Urinary bladder (tissue), 3 donors: ENCODE measurements at regions not wholly inside any gene's neighbourhood (a gene's known extent, or its start where the extent isn't known, plus 50 kb on each side); places are given as distances from the start of the nearest gene placed in this dataset.
A peak's percentile ranks its signal among the peaks of the same experiment; 100 is the strongest.

Source experiments
- DNase-seq: peaks from one replicate; pipeline ENCODE4 v3.0.0-alpha.2; 2015; ENCODE audit errors: extremely low spot score
- H3K27ac ChIP-seq: one replicate; pipeline ENCODE4 v1.5.1; 2013; ENCODE audit warnings: low read depth, mild to moderate bottlenecking, moderate library complexity
- H3K36me3 ChIP-seq: one replicate; pipeline ENCODE4 v1.6.1; 2013; ENCODE audit warnings: mild to moderate bottlenecking, moderate library complexity; ENCODE audit not compliant: insufficient read depth
- H3K4me1 ChIP-seq: one replicate; pipeline ENCODE4 v1.6.1; 2013; ENCODE audit warnings: mild to moderate bottlenecking, moderate library complexity; ENCODE audit not compliant: insufficient read depth
- H3K4me3 ChIP-seq: one replicate; pipeline ENCODE4 v1.5.1; 2013; ENCODE audit warnings: low read depth, low read length
- WGBS: extraction: QIAGEN DNeasy Blood & Tissue Kit; methylation state at CpG from one replicate; pipeline ENCODE4 v1.1.7; 2013; 5-methylcytosine and 5-hydroxymethylcytosine counted together
- donor health status: healthy with polysubstance abuse.
- donor health status: healthy.

DNA sequence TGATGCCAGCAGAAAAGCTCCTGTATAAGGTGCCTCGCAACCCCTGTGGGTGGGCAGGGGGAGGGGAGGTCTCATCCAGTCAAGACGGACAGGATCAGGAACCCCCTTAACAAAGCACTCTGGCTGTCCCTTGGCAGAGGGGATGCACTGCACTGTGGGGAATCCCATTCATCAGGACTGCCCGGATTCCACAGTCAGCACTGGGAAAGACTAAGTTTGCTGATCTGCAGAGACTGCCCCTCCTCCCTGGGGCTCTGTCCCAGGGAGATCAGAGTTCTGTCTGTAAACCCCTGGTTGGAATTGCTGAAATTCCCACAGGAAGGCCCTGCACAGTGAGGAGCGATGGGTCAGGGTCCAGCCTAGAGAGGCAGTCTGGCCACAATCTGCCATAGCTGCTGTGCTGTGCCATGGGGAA lies 149.5 kb upstream of the RBBP8 start:
- DNase-seq = no peak
- H3K27ac ChIP-seq = no peak overlapping the region
- no peaks in the 10 kb centered on the region for H3K4me1 ChIP-seq
- 80% methylated on average over 4 of the region's 4 CpGs for WGBS
- H3K36me3 ChIP-seq = no peaks in the 10 kb centered on the region
- no peak overlapping the region for H3K4me3 ChIP-seq

DNA sequence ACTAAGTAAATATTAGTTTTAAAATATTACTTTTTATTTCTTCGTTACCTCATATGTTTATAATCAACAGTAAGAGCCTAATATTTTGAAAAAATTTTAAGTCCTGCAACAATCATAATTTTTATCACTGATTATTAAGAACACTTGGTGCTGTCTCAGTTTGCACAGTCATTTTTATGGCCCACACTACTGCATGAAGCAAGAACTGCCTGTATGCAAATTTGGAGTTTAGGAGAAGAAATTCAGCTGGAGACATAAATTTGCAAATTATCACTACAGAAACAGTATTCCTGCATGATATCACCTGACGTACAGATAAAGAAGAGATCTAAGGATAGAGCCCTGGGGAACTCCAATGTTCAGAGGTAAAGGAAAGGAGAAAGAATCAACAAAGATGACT lies 144.1 kb upstream of the RBBP8 start:
- Histone ChIP-seq H3K36me3 (no peaks in the 10 kb centered on the region), H3K27ac (no peak overlapping the region), H3K4me1 (no peaks in the 10 kb centered on the region), H3K4me3 (no peak overlapping the region)
- no peak for DNase-seq
- WGBS = 82% methylated on average over 2 of the region's 2 CpGs

DNA sequence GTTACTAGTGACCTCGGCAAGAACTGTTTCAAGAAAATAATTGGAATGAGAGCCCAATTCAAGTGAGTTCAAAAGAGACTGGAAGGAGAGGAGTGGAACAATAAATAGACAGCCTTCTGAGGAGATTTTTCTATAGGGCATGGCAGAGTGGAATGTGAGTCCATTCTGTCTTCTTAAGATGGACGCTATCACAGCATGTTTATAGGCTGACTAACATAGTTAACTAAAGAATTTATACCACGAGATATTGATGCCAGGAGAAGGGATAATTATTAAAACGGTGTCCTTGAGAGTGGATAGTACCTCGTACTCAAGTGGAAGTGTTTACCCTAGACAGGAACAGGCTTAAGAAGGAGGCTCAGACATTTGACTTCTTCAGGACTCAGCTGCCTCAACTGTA lies 143.5 kb upstream of the RBBP8 start:
- no peak overlapping the region for H3K4me3 ChIP-seq
- WGBS = 69% methylated on average over 5 of the region's 5 CpGs
- DNase-seq = no peak
- no peak overlapping the region for H3K27ac ChIP-seq
- no peaks in the 10 kb centered on the region for H3K4me1 ChIP-seq
- no peaks in the 10 kb centered on the region for H3K36me3 ChIP-seq

DNA sequence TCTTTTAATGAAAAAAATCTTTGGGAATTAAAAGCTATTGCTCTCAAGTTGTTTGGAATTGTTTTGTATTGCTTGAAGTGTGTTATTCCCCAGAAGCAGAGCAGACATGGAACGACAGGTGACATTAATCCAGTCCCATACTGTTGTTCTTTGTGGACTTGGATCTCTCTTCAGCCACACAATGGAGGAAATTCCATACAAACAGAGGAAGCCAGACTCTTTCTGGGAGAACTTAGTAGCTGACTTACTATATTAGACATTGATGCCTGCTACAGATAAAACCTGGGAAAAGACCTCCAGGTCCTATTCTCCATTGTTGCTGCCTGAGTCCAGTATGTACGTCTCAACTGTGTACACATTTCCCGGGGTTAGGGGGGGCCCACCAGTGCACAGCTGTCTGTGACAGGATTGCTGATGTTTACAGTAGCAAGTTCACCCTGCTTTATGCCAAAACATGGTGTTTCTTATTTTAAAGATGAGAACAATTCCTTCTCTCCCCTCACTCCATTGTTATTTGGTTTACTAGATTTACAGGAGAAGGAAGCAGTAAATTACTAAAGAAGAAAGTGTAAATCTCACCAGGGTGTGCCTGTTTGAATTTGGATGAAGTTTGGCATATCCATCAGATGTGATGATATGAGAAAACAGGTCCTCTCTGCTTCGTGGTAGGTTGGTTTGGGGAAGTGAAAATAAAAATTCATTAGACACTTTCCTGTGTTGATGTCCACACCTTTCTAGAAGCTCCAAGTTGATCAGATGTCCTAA lies 142.4 kb upstream of the RBBP8 start:
- no peak overlapping the region for H3K4me3 ChIP-seq
- H3K4me1 ChIP-seq = no peaks in the 10 kb centered on the region
- WGBS = 44% methylated on average over 4 of the region's 4 CpGs
- no peaks in the 10 kb centered on the region for H3K36me3 ChIP-seq
- no peak overlapping the region for H3K27ac ChIP-seq
- DNase-seq = no peak

DNA sequence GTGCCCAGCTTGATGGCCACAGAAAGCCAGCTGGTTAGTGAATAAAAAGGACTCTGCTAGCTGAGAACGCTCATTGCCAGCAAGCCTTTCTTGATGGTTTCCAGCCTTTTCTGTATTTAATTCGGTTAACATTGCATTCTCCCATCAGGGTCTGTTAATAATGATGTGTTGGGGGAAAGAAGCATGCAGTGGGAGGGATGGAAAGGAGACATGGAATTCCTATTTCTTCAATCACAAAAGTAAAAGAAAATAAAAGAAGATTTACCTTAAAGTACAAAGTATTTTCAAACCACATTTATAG lies 141.9 kb upstream of the RBBP8 start:
- Histone ChIP-seq H3K4me3 (no peak overlapping the region), H3K27ac (no peak overlapping the region), H3K36me3 (no peaks in the 10 kb centered on the region), H3K4me1 (no peaks in the 10 kb centered on the region)
- 66% methylated on average over 2 of the region's 2 CpGs for WGBS
- no peak for DNase-seq

DNA sequence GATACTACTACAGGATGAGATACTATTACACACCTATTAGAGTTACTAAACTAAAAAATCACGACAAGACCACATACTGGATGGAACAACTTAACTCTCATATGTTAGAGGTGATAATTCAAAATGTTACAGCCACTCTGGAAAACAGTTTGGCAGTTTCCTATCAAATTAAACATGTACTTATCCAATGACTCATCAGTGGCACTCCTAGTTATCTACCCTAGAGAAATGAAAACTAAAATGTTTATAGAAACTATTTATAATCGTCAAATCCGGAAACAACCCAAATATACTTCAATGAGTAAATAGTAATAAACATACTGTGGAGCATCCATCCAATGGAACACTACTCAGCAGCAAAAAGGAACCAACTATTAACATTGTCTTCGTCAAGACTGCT lies 137.0 kb upstream of the RBBP8 start:
- no peak overlapping the region for H3K27ac ChIP-seq
- no peak overlapping the region for H3K4me3 ChIP-seq
- DNase-seq = no peak
- H3K36me3 ChIP-seq = no peaks in the 10 kb centered on the region
- 71% methylated on average over 4 of the region's 4 CpGs for WGBS
- no peaks in the 10 kb centered on the region for H3K4me1 ChIP-seq

DNA sequence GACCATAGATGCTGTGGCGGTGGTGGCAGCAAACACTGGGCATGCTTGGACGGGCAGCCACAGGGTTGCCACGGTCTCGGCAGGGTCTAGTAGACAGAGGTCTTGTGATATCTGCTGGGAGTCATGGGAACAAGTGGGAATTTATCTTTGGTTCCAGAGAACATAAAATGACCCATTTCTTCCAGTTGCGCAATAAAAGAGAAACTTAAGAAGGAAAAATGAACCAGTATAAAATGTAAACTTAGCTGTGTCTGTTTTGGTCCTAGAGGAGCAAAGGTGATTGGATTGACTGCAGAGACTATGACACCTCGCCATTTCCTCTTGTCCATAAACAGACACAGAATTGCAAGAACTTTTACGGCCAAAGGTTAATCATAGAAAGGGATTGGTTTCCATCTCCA lies 132.6 kb upstream of the RBBP8 start:
- no peaks in the 10 kb centered on the region for H3K4me1 ChIP-seq
- WGBS = 50% methylated on average over 7 of the region's 7 CpGs
- H3K4me3 ChIP-seq = no peak overlapping the region
- no peak for DNase-seq
- no peaks in the 10 kb centered on the region for H3K36me3 ChIP-seq
- no peak overlapping the region for H3K27ac ChIP-seq

DNA sequence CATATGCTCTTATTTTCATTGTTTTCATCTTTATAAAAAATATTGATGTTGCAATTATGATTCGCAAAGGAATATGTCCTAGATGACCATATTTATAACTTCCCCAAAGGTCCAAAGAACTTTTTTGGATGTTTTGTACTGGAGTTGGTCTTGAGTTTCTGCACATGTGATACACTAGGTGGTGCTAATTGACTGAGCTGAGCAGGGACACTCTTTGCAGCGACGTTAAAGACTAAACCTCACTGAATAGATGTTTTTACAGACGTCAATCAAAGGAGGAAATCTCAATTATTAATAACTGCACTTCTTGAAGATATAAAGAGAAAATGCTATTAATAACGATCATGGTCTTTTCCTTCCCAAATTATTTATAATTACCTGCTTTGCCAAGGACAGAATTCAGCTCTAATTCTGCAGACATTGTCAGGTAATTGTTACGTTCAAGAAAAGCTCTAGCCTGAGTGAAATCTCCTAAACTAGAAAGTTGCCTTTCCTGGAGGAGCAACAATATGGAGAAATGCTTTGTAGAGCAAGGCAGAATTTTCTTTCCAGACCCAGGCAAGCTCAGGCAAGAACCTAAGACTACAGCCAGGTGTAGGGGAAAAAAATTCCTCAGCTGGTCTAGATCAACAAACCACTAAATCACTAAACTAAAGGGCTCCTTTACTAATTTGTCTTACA lies 119.3 kb upstream of the RBBP8 start:
- no peak overlapping the region for H3K4me3 ChIP-seq

DNA sequence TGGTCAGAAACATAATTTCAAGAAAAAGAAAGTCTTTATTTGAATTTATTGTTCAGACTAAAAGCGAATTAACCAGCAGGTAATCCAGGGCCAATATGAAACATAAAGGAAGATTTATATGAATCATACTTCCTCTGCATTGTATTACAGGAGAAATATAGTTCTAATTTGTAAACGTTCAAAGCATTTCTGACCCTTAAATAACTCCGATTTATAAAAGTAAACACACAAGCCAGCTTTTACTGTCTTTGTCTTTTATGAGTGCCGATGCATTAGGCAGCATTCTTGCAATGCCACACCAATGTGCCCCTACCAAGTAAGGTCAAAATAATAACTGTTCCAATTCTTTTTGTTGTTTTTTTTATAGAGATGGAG lies 118.8 kb upstream of the RBBP8 start:
- no peak for DNase-seq
- Histone ChIP-seq H3K4me1 (no peaks in the 10 kb centered on the region), H3K36me3 (no peaks in the 10 kb centered on the region), H3K4me3 (no peak overlapping the region), H3K27ac (no peak overlapping the region)
- 34% methylated on average over 4 of the region's 4 CpGs for WGBS

More for the DNA sequence above, 119.3 kb upstream of the RBBP8 start:
- peak; percentile 26 for DNase-seq
- H3K27ac ChIP-seq = no peak overlapping the region
- no peaks in the 10 kb centered on the region for H3K4me1 ChIP-seq
- WGBS = 16% methylated on average over 6 of the region's 6 CpGs
- H3K36me3 ChIP-seq = no peaks in the 10 kb centered on the region

DNA sequence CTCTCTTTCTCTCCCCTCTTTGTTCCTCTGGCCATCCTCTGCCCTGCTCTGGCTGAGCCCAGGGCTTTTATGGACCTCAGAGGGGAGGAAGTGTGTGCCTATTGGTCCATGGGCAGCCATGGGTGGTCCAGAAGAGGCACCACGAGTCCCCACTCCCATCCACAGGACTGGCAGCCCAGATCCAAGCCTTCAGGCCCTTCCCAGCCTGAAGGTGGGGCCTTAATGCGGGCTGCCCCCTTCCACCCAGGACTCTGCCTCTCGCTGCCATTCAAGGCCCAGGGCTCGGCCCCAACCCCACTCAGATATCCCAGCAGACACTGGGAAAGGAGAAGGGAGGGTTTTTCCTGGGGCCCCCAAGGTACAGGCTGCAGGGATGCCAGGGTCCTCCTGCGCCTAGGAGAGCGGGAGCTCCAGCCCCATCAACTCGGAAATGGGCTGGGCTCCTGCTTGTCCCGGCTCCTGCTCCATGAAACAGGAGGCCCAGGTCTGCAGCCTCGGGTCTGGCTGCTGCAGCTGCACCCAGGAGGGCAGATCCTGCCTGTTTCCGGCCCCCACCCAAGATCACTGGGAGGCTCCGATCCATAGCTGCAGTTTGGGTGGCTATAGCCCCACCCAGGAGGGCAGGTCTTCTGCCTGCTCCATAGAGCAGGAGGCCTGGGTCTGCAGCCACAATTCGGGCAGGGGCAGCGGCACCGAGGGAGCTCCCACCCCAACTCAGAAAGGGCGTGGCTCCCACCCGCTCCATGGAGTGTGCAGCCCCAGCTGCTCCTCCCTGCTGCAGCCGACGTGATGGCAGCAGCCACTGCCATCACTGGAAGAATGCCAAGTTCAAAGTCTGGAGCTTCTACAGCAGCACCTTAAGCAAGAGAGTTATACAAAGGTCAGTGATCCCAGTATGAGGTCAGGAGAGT lies 116.6 kb upstream of the RBBP8 start:
- Histone ChIP-seq H3K4me1 (no peaks in the 10 kb centered on the region), H3K36me3 (no peaks in the 10 kb centered on the region), H3K27ac (no peak overlapping the region), H3K4me3 (no peak overlapping the region)
- no peak for DNase-seq
- 77% methylated on average over 18 of the region's 18 CpGs for WGBS

DNA sequence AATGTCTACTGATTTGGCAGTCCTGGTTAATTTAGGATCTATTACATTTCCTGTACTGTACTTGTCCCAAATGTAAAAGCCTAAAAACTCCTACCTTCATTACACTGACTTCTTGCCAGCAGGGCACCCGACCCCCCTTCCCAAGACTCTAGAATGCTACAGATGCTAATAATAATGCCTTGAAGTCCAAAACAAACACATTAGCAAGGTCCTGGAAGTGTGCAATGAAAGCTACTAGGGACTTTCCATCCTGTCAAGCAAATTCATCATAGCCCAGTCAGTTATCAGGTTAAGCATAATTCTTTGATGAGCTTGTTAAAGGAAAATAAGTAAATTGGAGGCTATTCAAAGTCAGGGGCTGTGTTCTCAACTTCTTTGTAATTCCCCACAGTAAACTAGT lies 115.3 kb upstream of the RBBP8 start:
- DNase-seq = no peak
- WGBS = 57% methylated on average over 1 of the region's 1 CpG
- no peaks in the 10 kb centered on the region for H3K36me3 ChIP-seq
- H3K4me1 ChIP-seq = no peaks in the 10 kb centered on the region
- no peak overlapping the region for H3K4me3 ChIP-seq
- no peak overlapping the region for H3K27ac ChIP-seq

DNA sequence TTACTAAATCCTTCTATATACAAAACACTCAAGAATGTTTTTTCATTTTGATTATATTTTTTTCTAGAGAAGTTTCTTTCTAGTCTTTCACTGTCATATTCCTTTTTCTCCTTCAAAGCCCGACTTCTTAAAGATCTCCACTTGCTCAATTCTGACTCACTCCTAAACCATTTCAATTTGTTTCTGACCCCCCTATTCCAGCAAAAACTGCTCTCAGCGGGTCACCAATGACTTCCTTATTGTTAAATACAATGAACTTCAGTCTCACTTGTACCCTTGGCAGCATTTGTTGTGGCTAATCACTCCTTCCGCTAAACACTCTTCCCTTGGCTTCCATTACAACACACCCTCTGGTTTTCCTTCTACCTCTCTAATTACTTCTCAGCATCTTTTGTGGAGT lies 111.1 kb upstream of the RBBP8 start:
- WGBS = 59% methylated on average over 3 of the region's 3 CpGs
- no peak for DNase-seq
- H3K4me1 ChIP-seq = no peaks in the 10 kb centered on the region
- no peaks in the 10 kb centered on the region for H3K36me3 ChIP-seq
- no peak overlapping the region for H3K27ac ChIP-seq
- no peak overlapping the region for H3K4me3 ChIP-seq

DNA sequence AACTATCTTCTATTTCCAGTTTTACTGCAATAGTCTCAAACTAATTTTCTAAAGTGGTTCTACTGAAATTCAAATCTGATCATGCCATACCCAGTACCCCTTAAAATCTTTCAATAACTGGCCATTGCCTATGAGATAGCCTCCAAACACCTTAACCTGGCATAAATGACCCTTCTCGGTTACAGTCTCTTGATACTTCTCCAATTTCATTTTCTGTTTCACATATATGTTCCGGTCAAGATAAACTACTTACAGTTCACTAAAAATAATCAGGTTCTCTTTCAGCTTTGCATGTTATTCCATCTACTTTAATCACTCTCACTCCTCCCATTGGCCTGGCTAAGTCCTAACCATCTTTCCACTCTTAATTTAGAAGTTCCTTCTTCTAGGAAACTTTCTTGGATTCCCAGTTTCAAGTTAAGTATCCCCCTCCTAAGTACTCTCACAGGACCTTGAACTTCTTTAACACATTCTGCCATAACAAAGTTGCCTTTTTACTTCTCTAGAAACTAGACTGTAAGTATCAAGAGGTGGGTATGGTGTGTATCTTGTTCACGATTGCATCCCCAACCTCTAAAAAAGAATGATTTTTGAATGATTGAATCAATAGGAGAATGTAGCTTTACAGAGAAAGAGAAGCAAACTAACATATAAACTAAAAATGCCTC lies 110.2 kb upstream of the RBBP8 start:
- H3K27ac ChIP-seq = no peak overlapping the region
- no peaks in the 10 kb centered on the region for H3K36me3 ChIP-seq
- WGBS = 92% methylated on average over 3 of the region's 3 CpGs
- no peak overlapping the region for H3K4me3 ChIP-seq
- H3K4me1 ChIP-seq = no peaks in the 10 kb centered on the region
- DNase-seq = no peak
